ENCODE measurements at regions not wholly inside any gene's neighbourhood (a gene's known extent, or its start where the extent isn't known, plus 50 kb on each side); places are given as distances from the start of the nearest gene placed in this dataset.
"Not testable (repeated sequence)": the region's sequence is repeated elsewhere in the genome, so short reads cannot be mapped to it uniquely, and the experiment has no call there.

- no peak for TF ChIP-seq CTCF (IDR thresholded peaks at IDR 0.05)
- Mint-ChIP-seq H3K4me3 (no peak overlapping the region), H3K27me3 (no peaks in the 10 kb centered on the region), H3K4me1 (no peaks in the 10 kb centered on the region), H3K9me3 (peaks cover 6% of the 10 kb centered on the region), H3K36me3 (ENCODE audit: low read depth) (no peaks in the 10 kb centered on the region), H3K27ac (no peak overlapping the region)
- ChIA-PET POLR2A (no interaction called here), CTCF (no interaction called here)
- ATAC-seq (ENCODE audit: low read depth) (no peak), DNase-seq (no peak)
- intact Hi-C loops (cut with micrococcal nuclease): no loop called here
Measured at GRCh38 chr3:174482541-174482940, 376.6 kb upstream of the NAALADL2 start.

GRCh38 chr3:174483254-174483653, 375.9 kb upstream of the NAALADL2 start:
- ChIA-PET POLR2A (no interaction called here), CTCF (no interaction called here)
- intact Hi-C loops (cut with micrococcal nuclease): no loop called here
- H3K36me3 Mint-ChIP-seq (ENCODE audit: low read depth): no peaks in the 10 kb centered on the region
- H3K9me3 Mint-ChIP-seq: peaks cover 6% of the 10 kb centered on the region
- no peak overlapping the region for H3K4me3 Mint-ChIP-seq
- no peak for TF ChIP-seq CTCF (IDR thresholded peaks at IDR 0.05)
- no peak overlapping the region for H3K27ac Mint-ChIP-seq
- H3K4me1 Mint-ChIP-seq: no peaks in the 10 kb centered on the region
- DNase-seq (no peak), ATAC-seq (ENCODE audit: low read depth) (no peak)
- H3K27me3 Mint-ChIP-seq: no peaks in the 10 kb centered on the region

- POLR2A ChIA-PET; H3K36me3 Mint-ChIP-seq (ENCODE audit: low read depth); ATAC-seq (ENCODE audit: low read depth); H3K9me3 Mint-ChIP-seq; H3K4me3 Mint-ChIP-seq; H3K4me1 Mint-ChIP-seq; intact Hi-C loops (cut with micrococcal nuclease); H3K27ac Mint-ChIP-seq; H3K27me3 Mint-ChIP-seq; DNase-seq; CTCF ChIA-PET: not testable (repeated sequence)
Measured at GRCh38 chr3:174483856-174484255, 375.3 kb upstream of the NAALADL2 start.

GRCh38 chr3:174488527-174488926, 370.6 kb upstream of the NAALADL2 start:
- Mint-ChIP-seq H3K4me3 (no peak overlapping the region), H3K36me3 (ENCODE audit: low read depth) (no peaks in the 10 kb centered on the region), H3K27ac (no peak overlapping the region), H3K9me3 (peaks cover 10% of the 10 kb centered on the region), H3K27me3 (no peaks in the 10 kb centered on the region), H3K4me1 (no peaks in the 10 kb centered on the region)
- no peak for DNase-seq
- no peak for ATAC-seq (ENCODE audit: low read depth)
- intact Hi-C loops (cut with micrococcal nuclease): no loop called here
- ChIA-PET CTCF (no interaction called here), POLR2A (no interaction called here)
- TF ChIP-seq CTCF (IDR thresholded peaks at IDR 0.05): no peak

GRCh38 chr3:174495311-174495710, 363.8 kb upstream of the NAALADL2 start:
- Mint-ChIP-seq H3K4me3 (no peak overlapping the region), H3K27ac (no peak overlapping the region)

More at GRCh38 chr3:174495311-174495710, 363.8 kb upstream of the NAALADL2 start:
- CTCF ChIA-PET: no interaction called here
- no peaks in the 10 kb centered on the region for H3K36me3 Mint-ChIP-seq (ENCODE audit: low read depth)
- H3K4me1 Mint-ChIP-seq: no peaks in the 10 kb centered on the region
- POLR2A ChIA-PET: no interaction called here
- DNase-seq: no peak
- intact Hi-C loops (cut with micrococcal nuclease): no loop called here
- H3K9me3 Mint-ChIP-seq: peaks cover 2% of the 10 kb centered on the region
- no peak for TF ChIP-seq CTCF (IDR thresholded peaks at IDR 0.05)
- H3K27me3 Mint-ChIP-seq: no peaks in the 10 kb centered on the region
- ATAC-seq (ENCODE audit: low read depth): no peak

Measured in activated B cell treated with CpG ODN at 0.5 μM for 24 hours (primary cell).